OCI-LY1 (cell line): ENCODE measurements at regions not wholly inside any gene's neighbourhood (a gene's known extent, or its start where the extent isn't known, plus 50 kb on each side); places are given as distances from the start of the nearest gene placed in this dataset.

Experiments
- EZH2 ChIP-seq: fragments of 200-600 bp; sonication (generic), shearing (Covaris generic); IDR thresholded peaks from 2 replicates; pipeline ENCODE4 v1.8.0; 2017; ENCODE audit warnings: borderline replicate concordance, mixed run types, mild to moderate bottlenecking, antibody characterized with exemption, low read length, moderate library complexity, mixed read lengths
- TF ChIP-seq, protein P1 (sequence below): fragments of 200-600 bp; sonication (generic), shearing (Covaris generic); IDR thresholded peaks from 2 replicates; pipeline ENCODE4 v1.5.1; 2017; ENCODE audit warnings: mild to moderate bottlenecking, antibody characterized with exemption, low read length, moderate library complexity, mixed read lengths

DNA sequence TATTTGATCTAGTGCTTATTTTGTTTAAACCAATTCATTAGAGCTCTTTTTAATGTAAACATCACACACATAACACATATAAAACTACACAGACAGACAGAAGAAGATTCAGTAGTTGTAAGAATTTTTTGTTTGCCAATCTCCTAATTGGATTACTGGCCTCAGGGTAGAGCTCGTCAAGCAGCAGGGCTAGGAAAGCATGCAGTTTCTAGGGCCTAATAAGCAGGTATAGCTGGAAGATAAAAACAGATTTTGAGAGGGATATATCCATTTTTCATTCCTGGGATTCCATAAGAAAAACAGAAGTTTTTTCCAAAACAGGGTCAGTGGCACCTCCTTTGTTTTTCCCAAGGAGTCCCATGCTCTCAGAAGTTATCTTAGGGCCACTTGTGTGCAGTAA is 265.2 kb upstream of the SGO1 start:
- TF ChIP-seq, protein P1, sequence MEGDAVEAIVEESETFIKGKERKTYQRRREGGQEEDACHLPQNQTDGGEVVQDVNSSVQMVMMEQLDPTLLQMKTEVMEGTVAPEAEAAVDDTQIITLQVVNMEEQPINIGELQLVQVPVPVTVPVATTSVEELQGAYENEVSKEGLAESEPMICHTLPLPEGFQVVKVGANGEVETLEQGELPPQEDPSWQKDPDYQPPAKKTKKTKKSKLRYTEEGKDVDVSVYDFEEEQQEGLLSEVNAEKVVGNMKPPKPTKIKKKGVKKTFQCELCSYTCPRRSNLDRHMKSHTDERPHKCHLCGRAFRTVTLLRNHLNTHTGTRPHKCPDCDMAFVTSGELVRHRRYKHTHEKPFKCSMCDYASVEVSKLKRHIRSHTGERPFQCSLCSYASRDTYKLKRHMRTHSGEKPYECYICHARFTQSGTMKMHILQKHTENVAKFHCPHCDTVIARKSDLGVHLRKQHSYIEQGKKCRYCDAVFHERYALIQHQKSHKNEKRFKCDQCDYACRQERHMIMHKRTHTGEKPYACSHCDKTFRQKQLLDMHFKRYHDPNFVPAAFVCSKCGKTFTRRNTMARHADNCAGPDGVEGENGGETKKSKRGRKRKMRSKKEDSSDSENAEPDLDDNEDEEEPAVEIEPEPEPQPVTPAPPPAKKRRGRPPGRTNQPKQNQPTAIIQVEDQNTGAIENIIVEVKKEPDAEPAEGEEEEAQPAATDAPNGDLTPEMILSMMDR = no peak
- no peak for TF ChIP-seq EZH2
